GM19240 (cell line): ENCODE measurements at regions not wholly inside any gene's neighbourhood (a gene's known extent, or its start where the extent isn't known, plus 50 kb on each side); places are given as distances from the start of the nearest gene placed in this dataset.

Source experiments
- DNase-seq: peaks from one replicate; pipeline ENCODE4 v3.0.0; 2011; ENCODE audit warnings: low spot score; ENCODE audit not compliant: insufficient read length

- DNase-seq, result no peak
Measured at GRCh38 chr15:85847031-85847430, 52.3 kb upstream of the KLHL25 start.

GRCh38 chr15:85849946-85850345 lies 55.2 kb upstream of the KLHL25 start:
- no peak for DNase-seq

DNA sequence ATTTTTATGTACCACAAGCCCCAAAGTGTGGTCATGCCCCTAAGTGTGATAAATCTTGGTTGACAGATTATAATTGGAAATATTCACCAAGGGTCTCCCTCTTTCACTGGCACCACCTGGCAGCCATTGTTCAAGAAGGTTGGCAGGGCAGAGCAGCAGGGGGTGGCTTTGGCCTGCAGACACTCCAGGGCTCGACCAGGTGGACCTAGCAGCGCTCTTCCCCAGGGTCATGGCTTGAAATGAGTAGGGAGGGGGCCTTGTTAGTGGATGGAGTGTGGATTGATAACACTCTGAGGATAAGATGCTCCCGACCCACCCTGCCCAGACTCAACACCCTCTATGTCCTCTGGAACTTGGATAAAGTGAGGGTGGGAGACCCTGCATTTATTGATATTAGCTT lies 58.2 kb upstream of the KLHL25 start:
- DNase-seq, result no peak

DNA sequence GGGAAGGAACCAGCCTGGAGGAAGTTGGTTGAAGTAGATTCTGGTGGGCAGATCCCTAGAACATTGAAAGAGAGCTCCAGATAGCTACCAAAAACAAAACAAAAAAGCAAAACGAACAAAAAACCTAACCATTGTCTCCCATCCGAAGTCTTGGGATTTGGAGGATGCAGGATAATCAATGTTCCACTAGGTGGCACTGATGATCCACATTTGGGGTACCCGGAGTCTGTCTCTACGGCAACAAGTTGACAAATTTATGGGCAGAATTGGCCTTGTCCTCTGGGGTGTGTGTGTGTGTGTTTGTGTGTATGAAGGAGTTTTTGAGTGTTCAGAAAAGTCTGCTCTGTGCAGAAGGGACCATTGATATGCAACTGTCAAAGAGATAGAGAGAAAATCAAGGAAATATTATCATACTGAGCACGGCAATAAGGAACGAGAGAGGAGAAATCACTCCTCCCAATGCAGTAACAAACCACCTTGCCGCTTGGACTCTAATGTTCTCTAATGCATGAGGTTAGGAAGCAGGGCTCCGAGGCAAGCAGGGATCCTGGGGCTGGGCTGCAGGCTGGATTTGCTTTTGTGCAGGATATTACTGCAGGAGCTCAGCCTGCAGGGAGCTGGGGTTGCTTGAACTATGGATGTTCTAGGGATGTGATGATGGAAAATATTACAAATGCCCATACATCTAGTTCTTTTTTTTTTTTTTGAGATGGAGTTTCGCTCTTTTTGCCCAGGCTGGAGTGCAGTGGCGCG lies 59.8 kb upstream of the KLHL25 start:
- DNase-seq, result no peak

DNA sequence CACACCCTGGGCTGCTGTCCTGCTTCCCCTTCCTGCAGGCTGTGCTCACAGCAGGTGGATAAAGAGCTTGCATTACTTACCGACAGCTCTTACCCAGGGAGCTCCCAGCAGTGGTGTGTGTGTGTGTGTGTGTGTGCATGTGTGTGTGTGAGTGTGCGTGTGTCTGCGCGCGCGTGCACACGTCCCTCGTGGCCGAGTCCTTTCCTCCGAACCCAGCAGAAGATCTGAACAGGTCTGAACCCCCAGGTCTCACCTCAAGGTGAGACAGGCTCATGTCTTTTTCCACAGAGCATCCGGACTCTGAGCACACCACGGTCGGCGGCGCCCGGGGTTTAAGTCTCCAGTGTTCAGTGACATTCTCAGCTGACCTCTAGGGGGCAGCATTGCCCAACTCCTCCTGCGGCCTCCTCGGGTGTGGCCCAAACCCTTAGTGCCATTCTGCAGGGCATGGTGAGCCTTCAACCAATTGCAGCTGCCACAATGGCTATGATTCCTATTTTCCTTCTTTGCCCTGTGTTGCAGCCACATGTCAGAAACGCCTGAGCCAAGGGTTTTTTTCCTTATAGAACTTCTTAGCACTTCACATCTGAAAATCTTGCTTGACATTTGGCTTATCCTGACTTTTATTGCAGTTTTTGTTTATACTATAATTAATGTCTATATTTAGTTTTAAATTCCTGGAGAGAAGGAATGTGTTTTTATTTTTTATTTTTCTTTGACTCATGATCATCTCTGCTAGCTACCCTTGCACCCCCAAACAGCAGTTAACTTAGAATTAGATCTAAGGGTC lies 64.1 kb upstream of the KLHL25 start:
- peak; percentile 67 for DNase-seq

DNA sequence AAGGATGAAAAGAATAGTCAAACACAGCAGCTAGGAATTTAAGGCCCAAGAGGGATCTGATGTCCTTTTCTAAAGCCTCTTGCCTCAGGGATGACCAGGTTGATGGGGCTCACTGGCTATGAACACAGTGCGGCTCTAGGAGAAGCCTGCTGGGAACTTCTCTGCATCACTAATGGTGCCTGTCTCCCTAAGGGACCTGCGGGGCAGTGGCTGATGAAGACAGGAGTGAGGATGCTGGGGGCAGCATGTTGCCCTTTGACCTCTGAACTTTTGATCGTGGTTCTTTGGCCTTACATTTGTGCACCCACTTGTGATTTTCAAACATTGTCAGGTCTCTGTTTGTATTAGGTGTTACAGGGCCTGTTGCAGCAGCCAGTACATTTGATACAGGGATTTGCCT lies 64.9 kb upstream of the KLHL25 start:
- no peak for DNase-seq

- DNase-seq, result no peak
Measured at GRCh38 chr15:85860394-85861161, 65.9 kb upstream of the KLHL25 start.

GRCh38 chr15:85865070-85865684 lies 70.5 kb upstream of the KLHL25 start:
- DNase-seq, result no peak

GRCh38 chr15:85867250-85867649 lies 72.5 kb upstream of the KLHL25 start:
- DNase-seq, result no peak

GRCh38 chr15:85869124-85869523 lies 74.4 kb upstream of the KLHL25 start:
- no peak for DNase-seq

- DNase-seq, result no peak
Measured at GRCh38 chr15:85870216-85871014, 75.7 kb upstream of the KLHL25 start.

- DNase-seq, result no peak
Measured at GRCh38 chr15:85871545-85871944, 76.8 kb upstream of the KLHL25 start.

GRCh38 chr15:85872125-85872524 lies 77.4 kb upstream of the KLHL25 start:
- no peak for DNase-seq

DNA sequence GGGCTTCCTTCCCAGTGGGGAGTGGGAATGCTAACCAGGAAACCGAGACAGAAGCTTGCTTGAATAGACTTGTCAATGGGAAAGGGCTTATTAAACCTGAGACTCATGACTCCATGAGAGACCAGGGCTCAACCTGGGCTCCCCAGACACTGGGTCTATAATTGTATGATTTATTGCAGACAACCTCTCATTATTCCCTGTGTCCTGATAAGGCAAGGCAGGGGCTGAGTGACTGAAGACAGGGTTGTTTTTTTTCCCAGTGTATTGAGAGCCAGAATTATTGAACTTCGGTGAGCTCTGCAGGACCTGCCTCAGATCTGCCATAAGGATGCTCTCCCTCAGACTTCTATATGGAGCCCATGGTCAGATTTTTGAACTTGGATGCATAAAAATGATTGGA lies 79.5 kb upstream of the KLHL25 start:
- no peak for DNase-seq

GRCh38 chr15:85875756-85876155 lies 81.0 kb upstream of the KLHL25 start:
- no peak for DNase-seq

DNA sequence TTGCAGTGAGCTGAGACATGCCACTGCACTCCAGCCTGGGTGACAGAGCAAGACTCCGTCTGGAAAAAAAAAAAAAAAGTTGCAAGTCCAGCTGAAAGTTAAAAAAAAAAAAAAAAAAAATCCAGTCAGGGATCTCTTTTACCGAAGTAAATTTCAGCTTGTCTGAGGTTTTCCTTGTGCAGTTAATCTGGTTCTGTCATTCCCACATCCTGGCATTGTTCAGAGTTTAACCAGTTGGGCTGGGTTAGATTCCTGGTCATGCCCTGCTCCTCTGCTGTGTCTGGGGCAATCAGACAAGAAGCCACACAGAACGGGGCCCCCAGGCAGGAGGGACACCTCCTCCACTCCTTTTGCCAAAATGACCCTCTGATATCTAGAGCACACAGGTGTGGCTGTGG lies 84.1 kb upstream of the KLHL25 start:
- DNase-seq, result no peak

DNA sequence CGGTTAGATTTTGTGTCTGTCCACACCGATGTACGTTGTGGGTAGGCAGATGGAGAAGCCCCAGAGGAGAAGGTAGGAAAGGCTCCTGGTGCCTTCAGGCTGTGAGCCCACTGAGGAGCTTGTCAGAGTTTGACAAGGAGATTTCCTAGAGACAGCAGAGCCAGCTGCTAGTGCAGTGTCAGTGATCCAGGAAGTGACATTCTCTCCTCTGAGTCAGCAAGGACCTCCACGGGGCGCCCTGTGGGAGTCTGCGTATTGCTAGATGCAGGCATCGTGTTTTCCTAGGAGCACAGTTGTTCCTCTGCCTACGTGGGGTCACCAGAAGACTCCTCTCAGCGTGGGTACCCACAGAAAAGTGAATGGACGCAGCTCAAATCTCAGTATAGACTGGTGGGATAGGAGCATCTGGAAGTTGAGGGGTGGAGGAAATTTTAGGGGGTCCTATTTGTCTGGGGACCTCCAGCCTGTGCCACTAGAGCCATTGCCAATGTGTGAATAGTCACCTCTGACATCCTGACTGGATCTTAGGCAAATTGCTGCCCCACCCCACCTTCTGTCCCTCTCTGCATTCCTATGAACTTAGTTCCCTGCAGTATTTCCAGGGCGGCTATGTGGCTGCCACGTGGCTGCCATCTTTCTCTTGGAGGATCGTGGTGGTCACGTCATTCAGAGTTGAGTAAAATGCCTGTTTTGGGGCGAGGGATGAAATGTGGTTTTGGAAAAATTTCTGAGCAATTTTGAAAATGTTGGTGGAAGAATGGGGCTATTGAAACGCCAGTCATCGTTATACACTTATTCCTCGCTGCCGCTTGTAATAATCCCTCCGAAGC lies 84.8 kb upstream of the KLHL25 start:
- no peak for DNase-seq

- no peak for DNase-seq
Measured at GRCh38 chr15:85880501-85881190, 85.9 kb upstream of the KLHL25 start.

GRCh38 chr15:85886309-85886811 lies 91.6 kb upstream of the KLHL25 start:
- DNase-seq, result no peak
